SK-N-SH (cell line): ENCODE measurements at regions not wholly inside any gene's neighbourhood (a gene's known extent, or its start where the extent isn't known, plus 50 kb on each side); places are given as distances from the start of the nearest gene placed in this dataset.

Experiments used
- CTCF ChIA-PET: fragments of 300-600, 350-600 bp; formaldehyde crosslinking; extraction: SDS; loops from one replicate; lab custom pipeline; 2021; lab: Yijun Ruan, JAX
- POLR2A ChIA-PET: fragments of 350-600 bp; sonication (Branson Sonifier 250); formaldehyde crosslinking; extraction: SDS; loops from one replicate; lab custom pipeline; 2020; ENCODE audit warnings: antibody characterized with exemption, inconsistent platforms; lab: Yijun Ruan, JAX
- DNase-seq: peaks from one replicate; pipeline ENCODE4 v3.0.0; 2012
- H2AFZ ChIP-seq: fragments of 200-600 bp; sonication (generic); 2 replicates; pipeline ENCODE4 v1.8.1; 2016; ENCODE audit warnings: antibody characterized with exemption, mild to moderate bottlenecking, low read depth
- H3F3A ChIP-seq: fragments of 200-600 bp; sonication (generic); replicated peaks from 2 replicates; pipeline ENCODE3; 2016; ENCODE audit warnings: antibody characterized with exemption, mild to moderate bottlenecking; ENCODE audit not compliant: insufficient read depth
- H3K27ac ChIP-seq, 2 experiments: fragments of 200-500 bp in 1 of 2; fragments of 200-600 bp in 1 of 2; sonication (Bioruptor generic) in 1 of 2; sonication (generic), shearing (Covaris generic) in 1 of 2; 2 replicates each; pipeline versions ENCODE4 v1.5.1 to v1.6.1; 2014 to 2016; ENCODE audit warnings: low read depth in 2 of 2, inconsistent platforms in 1 of 2, low read length in 1 of 2, mild to moderate bottlenecking in 1 of 2, mixed read lengths in 1 of 2
- H3K27me3 ChIP-seq: fragments of 200-600 bp; sonication (generic), shearing (Covaris generic); 2 replicates; pipeline ENCODE4 v1.6.1; 2016; ENCODE audit warnings: mixed run types; ENCODE audit not compliant: insufficient read depth
- H3K36me3 ChIP-seq, 2 experiments: fragments of 200-500 bp in 1 of 2; fragments of 200-600 bp in 1 of 2; sonication (Bioruptor generic) in 1 of 2; sonication (generic) in 1 of 2; replicated peaks in 1 of 2; 2 replicates each; pipeline versions ENCODE3 to v1.5.1; 2014 to 2016; ENCODE audit warnings: low read length in 1 of 2, mild to moderate bottlenecking in 1 of 2; ENCODE audit not compliant: insufficient read depth in 2 of 2, control insufficient read depth in 1 of 2
- H3K4me1 ChIP-seq, 2 experiments: fragments of 200-500 bp in 1 of 2; fragments of 200-600 bp in 1 of 2; sonication (Bioruptor generic) in 1 of 2; sonication (generic), shearing (Covaris generic) in 1 of 2; 2 replicates each; pipeline versions ENCODE4 v1.5.1 to v1.6.1; 2014 to 2016; ENCODE audit warnings: low read depth in 1 of 2, low read length in 1 of 2, mixed run types in 1 of 2; ENCODE audit not compliant: insufficient read depth in 2 of 2, control insufficient read depth in 1 of 2
- H3K4me2 ChIP-seq: fragments of 200-600 bp; sonication (generic), shearing (Covaris generic); 2 replicates; pipeline ENCODE4 v1.6.1; 2017; ENCODE audit warnings: mixed run types
- H3K4me3 ChIP-seq, 2 experiments: fragments of 200-500 bp in 1 of 2; fragments of 200-600 bp in 1 of 2; sonication (Bioruptor generic) in 1 of 2; sonication (generic), shearing (Covaris generic) in 1 of 2; 2 replicates each; pipeline versions ENCODE4 v1.5.1 to v1.8.1; 2014 to 2016; ENCODE audit warnings: low read depth in 2 of 2, inconsistent platforms in 1 of 2, low read length in 1 of 2, mild to moderate bottlenecking in 1 of 2, mixed read lengths in 1 of 2, moderate library complexity in 1 of 2
- H3K79me2 ChIP-seq: fragments of 200-600 bp; sonication (generic); 2 replicates; pipeline ENCODE4 v1.8.1; 2017; ENCODE audit warnings: mild to moderate bottlenecking; ENCODE audit not compliant: insufficient read depth
- H3K9ac ChIP-seq: fragments of 200-600 bp; sonication (generic); 2 replicates; pipeline ENCODE4 v1.6.1; 2017; ENCODE audit warnings: mixed run types
- H3K9me2 ChIP-seq: fragments of 200-600 bp; sonication (generic); 2 replicates; pipeline ENCODE4 v1.6.1; 2017; ENCODE audit warnings: mixed run types
- H3K9me3 ChIP-seq: fragments of 200-600 bp; sonication (generic); 2 replicates; pipeline ENCODE4 v1.6.1; 2017; ENCODE audit warnings: mixed run types, mild to moderate bottlenecking, moderate library complexity
- H4K20me1 ChIP-seq: fragments of 200-600 bp; sonication (generic); 2 replicates; pipeline ENCODE4 v1.6.1; 2017; ENCODE audit warnings: mild to moderate bottlenecking, mixed run types; ENCODE audit not compliant: insufficient read depth
- CTCF ChIP-seq: fragments of 200-600 bp; sonication (generic); IDR thresholded peaks from 2 replicates; pipeline ENCODE4 v1.6.1; 2017; ENCODE audit warnings: antibody characterized with exemption, mild to moderate bottlenecking, moderate library complexity
- EZH2phosphoT487 ChIP-seq: fragments of 200-600 bp; sonication (generic); IDR thresholded peaks from 2 replicates; pipeline ENCODE4 v1.6.1; 2017; ENCODE audit warnings: low read depth, mixed run types, mild to moderate bottlenecking, antibody characterized with exemption, moderate library complexity, borderline replicate concordance
- FOSL2 ChIP-seq: IDR thresholded peaks from 2 replicates; pipeline ENCODE4 v1.4.0; 2012; ENCODE audit warnings: low read depth, mild to moderate bottlenecking, moderate library complexity, borderline replicate concordance
- FOXM1 ChIP-seq: IDR thresholded peaks from 2 replicates; pipeline ENCODE4 v1.4.0; 2012; ENCODE audit warnings: low read depth, mild to moderate bottlenecking
- GABPA ChIP-seq: IDR thresholded peaks from 2 replicates; pipeline ENCODE4 v1.4.0; 2012; ENCODE audit warnings: low read depth, mild to moderate bottlenecking
- IRF3 ChIP-seq: fragments of 150-350 bp; IDR thresholded peaks from 2 replicates; pipeline ENCODE4 v1.6.1; 2016; ENCODE audit warnings: mild to moderate bottlenecking, low read depth, low read length
- JUND ChIP-seq: IDR thresholded peaks from 2 replicates; pipeline ENCODE4 v1.4.0; 2012
- MAX ChIP-seq: IDR thresholded peaks from 2 replicates; pipeline ENCODE4 v1.4.0; 2012; ENCODE audit warnings: low read depth
- MXI1 ChIP-seq: IDR thresholded peaks from 2 replicates; pipeline ENCODE4 v1.6.1; 2012; ENCODE audit warnings: mild to moderate bottlenecking, low read depth, low read length, improper control_type of control experiment
- NFIC ChIP-seq: IDR thresholded peaks from 2 replicates; pipeline ENCODE4 v1.4.0; 2012; ENCODE audit warnings: borderline replicate concordance
- NRF1 ChIP-seq: IDR thresholded peaks from 2 replicates; pipeline ENCODE4 v1.6.1; 2012; ENCODE audit warnings: low read depth, mild to moderate bottlenecking, low read length
- RAD21 ChIP-seq: IDR thresholded peaks from 2 replicates; pipeline ENCODE4 v1.6.1; 2012; ENCODE audit warnings: mild to moderate bottlenecking, low read length
- REST ChIP-seq: IDR thresholded peaks from 2 replicates; pipeline ENCODE4 v1.6.1; 2012; ENCODE audit warnings: mild to moderate bottlenecking, low read depth, low read length, moderate library complexity
- RFX5 ChIP-seq: IDR thresholded peaks from 2 replicates; pipeline ENCODE4 v1.6.1; 2012; ENCODE audit warnings: mild to moderate bottlenecking, improper control_type of control experiment, low read length
- SIN3A ChIP-seq: IDR thresholded peaks from 2 replicates; pipeline ENCODE4 v1.6.1; 2012; ENCODE audit warnings: low read depth, mild to moderate bottlenecking, low read length, moderate library complexity, borderline replicate concordance
- TAF1 ChIP-seq: IDR thresholded peaks from 2 replicates; pipeline ENCODE4 v1.6.1; 2012; ENCODE audit warnings: low read depth, mild to moderate bottlenecking, low read length, moderate library complexity, borderline replicate concordance
- YY1 ChIP-seq: IDR thresholded peaks from 2 replicates; pipeline ENCODE4 v1.4.0; 2012; ENCODE audit warnings: low read depth, mild to moderate bottlenecking
- WGBS: methylation state at CpG from one replicate; pipeline ENCODE4 v1.1.6; 2017; ENCODE audit warnings: low lambda C conversion rate; 5-methylcytosine and 5-hydroxymethylcytosine counted together

DNA sequence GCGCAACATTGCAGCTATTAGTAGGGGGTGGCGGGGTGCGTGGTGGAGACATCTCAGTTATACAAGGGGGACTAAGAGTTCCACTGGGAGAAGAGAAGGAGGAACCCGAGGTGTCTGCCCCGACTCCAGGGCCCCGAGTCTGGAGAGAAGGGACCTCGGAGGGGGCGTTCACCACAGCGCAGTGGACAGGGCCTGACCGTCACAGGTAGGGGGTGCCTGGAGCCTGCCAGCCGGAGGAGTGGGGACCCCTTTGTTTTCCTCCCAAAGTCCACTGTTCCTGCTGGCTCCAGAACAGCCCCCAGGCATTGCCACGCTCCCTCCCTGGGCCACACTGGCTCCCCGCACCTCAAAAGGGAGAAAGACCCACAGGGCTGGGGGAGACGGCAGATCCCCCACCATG lies 175.9 kb upstream of the TNRC6C start:
- 90% methylated on average over 12 of the region's 14 CpGs for WGBS
- Histone ChIP-seq H3K4me1 (peaks cover 17 to 53% of the 10 kb centered on the region in 2 experiments), H3K9me2 (no peaks in the 10 kb centered on the region), H2AFZ (no peak overlapping the region), H4K20me1 (no peaks in the 10 kb centered on the region), H3F3A (no peaks in the 10 kb centered on the region), H3K4me2 (no peak overlapping the region), H3K9me3 (no peaks in the 10 kb centered on the region), H3K9ac (no peak overlapping the region), H3K79me2 (no peaks in the 10 kb centered on the region), H3K27ac (no peak overlapping the region), H3K4me3 (no peak overlapping the region), H3K27me3 (peaks cover 23% of the 10 kb centered on the region), H3K36me3 (no peaks in the 10 kb centered on the region)
- CTCF ChIA-PET: interaction anchor here (0.6 to 1.0 kb wide), 2 partner anchors 94 to 176 kb away, joined by 3 to 4 read pairs; no protein-coding TSS in a partner anchor
- no peak for DNase-seq
- POLR2A ChIA-PET: interaction anchor here (1.4 kb wide), 1 partner anchor 175 kb away, joined by 4 read pairs; the partner anchor contains the start of gene TNRC6C
- TF ChIP-seq TAF1 (no peak), SIN3A (no peak), NFIC (no peak), YY1 (no peak), JUND (no peak), IRF3 (no peak), RAD21 (no peak), FOXM1 (no peak), REST (no peak), RFX5 (no peak), MAX (no peak), MXI1 (no peak), CTCF (no peak), NRF1 (no peak), GABPA (no peak), FOSL2 (no peak), EZH2phosphoT487 (no peak)
